ENCODE measurements at regions not wholly inside any gene's neighbourhood (a gene's known extent, or its start where the extent isn't known, plus 50 kb on each side); places are given as distances from the start of the nearest gene placed in this dataset.

DNA sequence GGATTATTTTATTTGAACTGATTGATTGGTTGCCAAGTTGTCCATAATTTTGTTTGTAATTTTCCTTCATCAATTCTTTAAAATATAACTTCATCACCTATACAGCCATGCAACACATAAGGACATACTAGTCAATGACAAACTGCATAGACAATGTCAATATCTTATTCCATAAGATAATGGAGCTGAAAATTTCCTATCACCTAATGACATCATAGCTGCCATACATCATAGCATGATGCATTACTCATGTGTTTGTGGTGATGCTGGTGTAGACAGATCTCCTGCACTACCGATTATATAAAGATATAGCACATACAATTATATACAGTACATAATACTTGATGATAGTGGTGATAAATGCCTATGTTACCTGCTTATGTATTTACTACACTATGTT lies 369.8 kb upstream of the NT5C1B start:
- TF ChIP-seq, protein P1, sequence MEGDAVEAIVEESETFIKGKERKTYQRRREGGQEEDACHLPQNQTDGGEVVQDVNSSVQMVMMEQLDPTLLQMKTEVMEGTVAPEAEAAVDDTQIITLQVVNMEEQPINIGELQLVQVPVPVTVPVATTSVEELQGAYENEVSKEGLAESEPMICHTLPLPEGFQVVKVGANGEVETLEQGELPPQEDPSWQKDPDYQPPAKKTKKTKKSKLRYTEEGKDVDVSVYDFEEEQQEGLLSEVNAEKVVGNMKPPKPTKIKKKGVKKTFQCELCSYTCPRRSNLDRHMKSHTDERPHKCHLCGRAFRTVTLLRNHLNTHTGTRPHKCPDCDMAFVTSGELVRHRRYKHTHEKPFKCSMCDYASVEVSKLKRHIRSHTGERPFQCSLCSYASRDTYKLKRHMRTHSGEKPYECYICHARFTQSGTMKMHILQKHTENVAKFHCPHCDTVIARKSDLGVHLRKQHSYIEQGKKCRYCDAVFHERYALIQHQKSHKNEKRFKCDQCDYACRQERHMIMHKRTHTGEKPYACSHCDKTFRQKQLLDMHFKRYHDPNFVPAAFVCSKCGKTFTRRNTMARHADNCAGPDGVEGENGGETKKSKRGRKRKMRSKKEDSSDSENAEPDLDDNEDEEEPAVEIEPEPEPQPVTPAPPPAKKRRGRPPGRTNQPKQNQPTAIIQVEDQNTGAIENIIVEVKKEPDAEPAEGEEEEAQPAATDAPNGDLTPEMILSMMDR (IDR thresholded peaks at IDR 0.05 in 4 of 5, conservative IDR thresholded peaks at IDR 0.05 in 1 of 5) = no peak
- no peak for TF ChIP-seq POLR2A (IDR thresholded peaks at IDR 0.05)
